MM.1S (cell line): ENCODE measurements at regions not wholly inside any gene's neighbourhood (a gene's known extent, or its start where the extent isn't known, plus 50 kb on each side); places are given as distances from the start of the nearest gene placed in this dataset.

ENCODE experiments used
- DNase-seq: peaks from one replicate; pipeline ENCODE4 v3.0.0-alpha.2; 2015
- H2AFZ ChIP-seq: fragments of 300-600 bp; sonication (generic); 2 replicates; pipeline ENCODE4 v1.6.0; 2016; ENCODE audit warnings: antibody characterized with exemption, low read length
- H3F3A ChIP-seq: fragments of 300-600 bp; sonication (generic); 2 replicates; pipeline ENCODE4 v1.6.1; 2016; ENCODE audit warnings: mild to moderate bottlenecking, antibody characterized with exemption, low read length, moderate library complexity, mixed read lengths; ENCODE audit not compliant: insufficient read depth
- H3K27ac ChIP-seq: fragments of 300-600 bp; sonication (generic); 2 replicates; pipeline ENCODE4 v1.5.1; 2016; ENCODE audit warnings: mild to moderate bottlenecking, low read length
- H3K27me3 ChIP-seq: fragments of 300-600 bp; sonication (generic); replicated peaks from 2 replicates; pipeline ENCODE4 v1.6.0; 2016; ENCODE audit warnings: low read length; ENCODE audit not compliant: insufficient read depth
- H3K36me3 ChIP-seq: fragments of 300-600 bp; sonication (generic); replicated peaks from 2 replicates; pipeline ENCODE4 v1.6.1; 2016; ENCODE audit warnings: mild to moderate bottlenecking, low read length, mixed read lengths; ENCODE audit not compliant: insufficient read depth
- H3K4me1 ChIP-seq: fragments of 300-600 bp; sonication (generic); 2 replicates; pipeline ENCODE4 v1.6.1; 2016; ENCODE audit warnings: low read length, mixed read lengths
- H3K4me2 ChIP-seq: fragments of 300-600 bp; sonication (generic); 2 replicates; pipeline ENCODE4 v1.6.0; 2016; ENCODE audit warnings: low read depth, low read length
- H3K4me3 ChIP-seq: fragments of 300-600 bp; sonication (generic); 2 replicates; pipeline ENCODE4 v1.5.1; 2016; ENCODE audit warnings: low read length, mixed read lengths
- H3K79me2 ChIP-seq: fragments of 300-600 bp; sonication (generic); 2 replicates; pipeline ENCODE4 v1.6.1; 2016; ENCODE audit warnings: mixed run types, low read length, mixed read lengths
- H3K9ac ChIP-seq: fragments of 300-600 bp; sonication (generic); 2 replicates; pipeline ENCODE4 v1.6.1; 2016; ENCODE audit warnings: low read length, mixed read lengths
- H3K9me2 ChIP-seq: fragments of 300-600 bp; sonication (generic); replicated peaks from 2 replicates; pipeline ENCODE4 v1.6.1; 2016; ENCODE audit warnings: mild to moderate bottlenecking, low read length, mixed read lengths; ENCODE audit not compliant: insufficient read depth
- H3K9me3 ChIP-seq: fragments of 300-600 bp; sonication (generic); replicated peaks from 2 replicates; pipeline ENCODE4 v1.6.1; 2016; ENCODE audit warnings: mild to moderate bottlenecking, low read length, mixed read lengths; ENCODE audit not compliant: insufficient read depth
- H4K20me1 ChIP-seq: fragments of 300-600 bp; sonication (generic); 2 replicates; pipeline ENCODE4 v1.6.1; 2016; ENCODE audit warnings: mild to moderate bottlenecking, low read length, moderate library complexity, mixed read lengths; ENCODE audit not compliant: insufficient read depth
- CTCF ChIP-seq: fragments of 300-600 bp; sonication (generic); IDR thresholded peaks from 2 replicates; pipeline ENCODE4 v1.5.1; 2016; ENCODE audit warnings: antibody characterized with exemption, low read length, mixed read lengths
- EZH2 ChIP-seq: fragments of 300-600 bp; sonication (generic); optimal IDR thresholded peaks from 2 replicates; pipeline ENCODE3; 2017; ENCODE audit warnings: low read depth, mild to moderate bottlenecking, antibody characterized with exemption, low read length, mixed read lengths
- EZH2phosphoT487 ChIP-seq: fragments of 300-600 bp; sonication (generic); IDR thresholded peaks from 2 replicates; pipeline ENCODE4 v1.6.1; 2018; ENCODE audit warnings: antibody characterized with exemption, low read length

GRCh38 chr19:5240011-5240410 is 100.6 kb downstream of the PTPRS start:
- H3F3A ChIP-seq, result no peaks in the 10 kb centered on the region
- H4K20me1 ChIP-seq, result no peaks in the 10 kb centered on the region
- H3K4me2 ChIP-seq, result no peak overlapping the region
- H3K27ac ChIP-seq, result no peak overlapping the region
- no peaks in the 10 kb centered on the region for H3K36me3 ChIP-seq
- no peak overlapping the region for H3K4me3 ChIP-seq
- H3K79me2 ChIP-seq, result no peaks in the 10 kb centered on the region
- no peak overlapping the region for H2AFZ ChIP-seq
- H3K27me3 ChIP-seq, result peaks cover 94% of the 10 kb centered on the region
- TF ChIP-seq EZH2phosphoT487 (no peak), CTCF (no peak), EZH2 (no peak)
- DNase-seq, result no peak
- no peaks in the 10 kb centered on the region for H3K4me1 ChIP-seq
- H3K9me2 ChIP-seq, result no peaks in the 10 kb centered on the region
- H3K9me3 ChIP-seq, result no peaks in the 10 kb centered on the region
- H3K9ac ChIP-seq, result no peak overlapping the region

DNA sequence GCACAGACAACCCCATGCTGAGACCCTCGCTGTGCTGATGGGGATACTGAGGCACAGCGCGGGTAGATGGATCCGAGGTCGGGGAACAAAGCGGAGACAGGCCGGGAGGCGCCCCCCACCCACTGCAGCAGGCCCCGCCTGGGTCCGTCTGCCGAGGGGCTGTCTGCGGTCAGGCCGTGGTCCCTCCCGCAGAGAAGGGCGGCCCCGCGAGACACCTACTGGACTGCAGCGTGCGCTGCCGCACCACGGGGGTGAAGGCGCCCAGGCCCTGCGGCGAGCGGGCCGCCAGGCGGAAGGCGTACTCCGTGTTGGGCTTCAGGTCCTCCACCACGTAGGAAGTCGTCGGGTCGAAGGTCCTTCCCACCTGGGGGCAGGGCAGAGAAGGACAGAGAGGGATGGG is 101.9 kb downstream of the PTPRS start:
- no peaks in the 10 kb centered on the region for H3K9me2 ChIP-seq
- DNase-seq, result no peak
- H3K27me3 ChIP-seq, result peaks cover 92% of the 10 kb centered on the region
- H3K79me2 ChIP-seq, result no peaks in the 10 kb centered on the region
- H2AFZ ChIP-seq, result no peak overlapping the region
- no peaks in the 10 kb centered on the region for H3K9me3 ChIP-seq
- H4K20me1 ChIP-seq, result no peaks in the 10 kb centered on the region
- H3K4me3 ChIP-seq, result no peak overlapping the region
- no peaks in the 10 kb centered on the region for H3F3A ChIP-seq
- no peak for TF ChIP-seq EZH2
- no peak for TF ChIP-seq EZH2phosphoT487
- TF ChIP-seq CTCF, result no peak
- H3K4me2 ChIP-seq, result no peak overlapping the region
- H3K4me1 ChIP-seq, result no peaks in the 10 kb centered on the region
- no peak overlapping the region for H3K9ac ChIP-seq
- H3K36me3 ChIP-seq, result no peaks in the 10 kb centered on the region
- no peak overlapping the region for H3K27ac ChIP-seq

- Histone ChIP-seq H3K27ac (no peak overlapping the region), H3K9ac (no peak overlapping the region), H3K79me2 (no peaks in the 10 kb centered on the region), H2AFZ (no peak overlapping the region), H3K4me1 (no peaks in the 10 kb centered on the region), H3F3A (no peaks in the 10 kb centered on the region), H3K4me2 (no peak overlapping the region), H4K20me1 (no peaks in the 10 kb centered on the region), H3K9me3 (no peaks in the 10 kb centered on the region), H3K9me2 (no peaks in the 10 kb centered on the region), H3K4me3 (no peak overlapping the region), H3K36me3 (no peaks in the 10 kb centered on the region), H3K27me3 (peaks cover 85% of the 10 kb centered on the region)
- TF ChIP-seq EZH2phosphoT487, result no peak
- no peak for TF ChIP-seq EZH2
- TF ChIP-seq CTCF, result no peak
- DNase-seq, result no peak
These were observed 102.6 kb downstream of the PTPRS start for GRCh38 chr19:5237939-5238480.
